ENCODE measurements at regions not wholly inside any gene's neighbourhood (a gene's known extent, or its start where the extent isn't known, plus 50 kb on each side); places are given as distances from the start of the nearest gene placed in this dataset.

DNA sequence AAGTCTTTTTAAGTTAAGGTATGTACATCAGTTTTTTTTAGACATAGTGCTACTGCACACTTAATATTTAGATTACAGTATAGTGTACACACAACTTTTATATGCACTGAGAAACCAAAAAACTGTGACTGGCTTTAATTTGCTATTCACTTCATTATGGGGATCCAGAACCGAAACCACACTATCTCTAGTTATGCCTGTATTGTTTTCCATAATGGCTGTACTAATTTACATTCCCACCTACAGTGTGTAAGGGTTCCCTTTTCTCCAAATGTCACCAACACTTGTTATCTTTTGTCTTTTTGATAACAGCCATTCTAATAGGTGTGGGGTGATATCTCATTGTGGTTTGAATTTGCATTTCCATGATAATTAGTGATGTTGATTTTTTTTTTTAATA is 213.4 kb upstream of the CCDC150 start:
- TF ChIP-seq, protein P1, sequence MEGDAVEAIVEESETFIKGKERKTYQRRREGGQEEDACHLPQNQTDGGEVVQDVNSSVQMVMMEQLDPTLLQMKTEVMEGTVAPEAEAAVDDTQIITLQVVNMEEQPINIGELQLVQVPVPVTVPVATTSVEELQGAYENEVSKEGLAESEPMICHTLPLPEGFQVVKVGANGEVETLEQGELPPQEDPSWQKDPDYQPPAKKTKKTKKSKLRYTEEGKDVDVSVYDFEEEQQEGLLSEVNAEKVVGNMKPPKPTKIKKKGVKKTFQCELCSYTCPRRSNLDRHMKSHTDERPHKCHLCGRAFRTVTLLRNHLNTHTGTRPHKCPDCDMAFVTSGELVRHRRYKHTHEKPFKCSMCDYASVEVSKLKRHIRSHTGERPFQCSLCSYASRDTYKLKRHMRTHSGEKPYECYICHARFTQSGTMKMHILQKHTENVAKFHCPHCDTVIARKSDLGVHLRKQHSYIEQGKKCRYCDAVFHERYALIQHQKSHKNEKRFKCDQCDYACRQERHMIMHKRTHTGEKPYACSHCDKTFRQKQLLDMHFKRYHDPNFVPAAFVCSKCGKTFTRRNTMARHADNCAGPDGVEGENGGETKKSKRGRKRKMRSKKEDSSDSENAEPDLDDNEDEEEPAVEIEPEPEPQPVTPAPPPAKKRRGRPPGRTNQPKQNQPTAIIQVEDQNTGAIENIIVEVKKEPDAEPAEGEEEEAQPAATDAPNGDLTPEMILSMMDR (conservative IDR thresholded peaks at IDR 0.05 in 1 of 2, IDR thresholded peaks at IDR 0.05 in 1 of 2; ENCODE audit: low read depth in 1 of 2, low read length in 2 of 2): no peak
- no peak for TF ChIP-seq EZH2 (IDR thresholded peaks at IDR 0.05; ENCODE audit: low read length, missing control alignments)
